Lung (tissue), 11 donors: ENCODE measurements at regions not wholly inside any gene's neighbourhood (a gene's known extent, or its start where the extent isn't known, plus 50 kb on each side); places are given as distances from the start of the nearest gene placed in this dataset.
A peak's percentile ranks its signal among the peaks of the same experiment; 100 is the strongest.

ENCODE experiments used
- ATAC-seq: fragments of 200-7000 bp; cut with Tn5 transposase; one replicate; pipeline ENCODE4 v1.9.1; 2020; ENCODE audit warnings: moderate number of reproducible peaks; ENCODE audit not compliant: insufficient read depth, low FRiP score
- DNase-seq, 3 donors: peaks; one replicate each; pipeline ENCODE4 v3.0.0-alpha.2; 2013 to 2017
- H3K27ac ChIP-seq, 2 donors: one replicate each; pipeline ENCODE4 v1.5.1; 2013; ENCODE audit warnings: mild to moderate bottlenecking in 2 of 2, moderate library complexity in 2 of 2, control low read depth in 1 of 2, inconsistent platforms in 1 of 2, low read depth in 1 of 2, low read length in 1 of 2
- H3K27me3 ChIP-seq, 3 donors: one replicate each; pipeline ENCODE4 v1.5.1; 2013; ENCODE audit warnings: low read length in 2 of 3; ENCODE audit not compliant: control insufficient read depth in 3 of 3, insufficient read depth in 3 of 3
- H3K36me3 ChIP-seq, 4 donors: one replicate each; pipeline ENCODE4 v1.5.1; 2013; ENCODE audit warnings: low read length in 4 of 4, mild to moderate bottlenecking in 1 of 4, moderate library complexity in 1 of 4; ENCODE audit not compliant: control insufficient read depth in 4 of 4, insufficient read depth in 4 of 4
- H3K4me1 ChIP-seq, 5 donors: one replicate each; pipeline ENCODE4 v1.5.1; 2013; ENCODE audit warnings: low read length in 5 of 5, mild to moderate bottlenecking in 2 of 5, moderate library complexity in 1 of 5; ENCODE audit not compliant: control insufficient read depth in 5 of 5, insufficient read depth in 5 of 5
- H3K4me3 ChIP-seq: one replicate; pipeline ENCODE4 v1.5.1; 2013; ENCODE audit warnings: mild to moderate bottlenecking, control low read depth, moderate library complexity
- H3K9ac ChIP-seq, 2 donors: one replicate each; pipeline ENCODE4 v1.5.1; 2013; ENCODE audit warnings: low read length in 2 of 2, control low read depth in 1 of 2; ENCODE audit not compliant: insufficient read depth in 1 of 2
- H3K9me3 ChIP-seq, 4 donors: one replicate each; pipeline ENCODE4 v1.5.1; 2013; ENCODE audit warnings: low read length in 3 of 4, mild to moderate bottlenecking in 1 of 4, moderate library complexity in 1 of 4; ENCODE audit not compliant: control insufficient read depth in 4 of 4, insufficient read depth in 3 of 4
- CTCF ChIP-seq: IDR thresholded peaks from 2 replicates; pipeline ENCODE4 v1.5.1; 2012; ENCODE audit warnings: mild to moderate bottlenecking; ENCODE audit errors: control extremely low read depth, extremely low read depth
- WGBS, 2 donors: extraction: QIAGEN DNeasy Blood & Tissue Kit; methylation state at CpG; one replicate each; pipeline ENCODE4 v1.1.7; 2013; 5-methylcytosine and 5-hydroxymethylcytosine counted together
- donor health status: control.
- donor health status: control.
- donor health status: Bipolar disorder and iron deficiency.
- donor health status: healthy.
- donor health status: DM: yes; HTN: yes; CAD: no.

GRCh38 chr3:542021-542420 is 345.5 kb downstream of the CHL1 start:
- H3K9me3 ChIP-seq, result peaks cover 0 to 3% (median 0%) of the 10 kb centered on the region in 4 donors
- 64 to 65% methylated on average over 3 of the region's 3 CpGs for WGBS, 2 donors
- no peak overlapping the region for H3K9ac ChIP-seq
- DNase-seq (peak in 1 of 3 donors; percentile 6), ATAC-seq (no peak)
- TF ChIP-seq CTCF, result no peak
- no peaks in the 10 kb centered on the region for H3K36me3 ChIP-seq
- H3K27me3 ChIP-seq, result no peaks in the 10 kb centered on the region
- peaks cover 0 to 18% (median 0%) of the 10 kb centered on the region in 5 donors for H3K4me1 ChIP-seq
- no peak overlapping the region for H3K27ac ChIP-seq
- H3K4me3 ChIP-seq, result no peak overlapping the region

GRCh38 chr3:549636-550035 is 353.1 kb downstream of the CHL1 start:
- Histone ChIP-seq H3K4me1 (no peaks in the 10 kb centered on the region), H3K27ac (no peak overlapping the region), H3K9me3 (no peaks in the 10 kb centered on the region), H3K4me3 (no peak overlapping the region), H3K9ac (no peak overlapping the region), H3K36me3 (no peaks in the 10 kb centered on the region), H3K27me3 (no peaks in the 10 kb centered on the region)
- no peak for TF ChIP-seq CTCF
- 76 to 82% methylated on average over 2 of the region's 2 CpGs for WGBS, 2 donors
- ATAC-seq (no peak), DNase-seq (no peak)

GRCh38 chr3:550471-550870 is 353.9 kb downstream of the CHL1 start:
- Histone ChIP-seq H3K9ac (no peak overlapping the region), H3K4me1 (no peaks in the 10 kb centered on the region), H3K9me3 (no peaks in the 10 kb centered on the region), H3K4me3 (no peak overlapping the region), H3K27me3 (no peaks in the 10 kb centered on the region), H3K36me3 (no peaks in the 10 kb centered on the region), H3K27ac (no peak overlapping the region)
- TF ChIP-seq CTCF, result no peak
- ATAC-seq, result no peak
- WGBS, 2 donors, result 93% methylated on average over 1 of the region's 1 CpG
- DNase-seq, result no peak

- WGBS, 2 donors, result 22 to 64% methylated on average over 1 of the region's 1 CpG
Measured at GRCh38 chr3:557972-558371, 361.4 kb downstream of the CHL1 start.

More at GRCh38 chr3:557972-558371, 361.4 kb downstream of the CHL1 start:
- Histone ChIP-seq H3K9ac (no peak overlapping the region), H3K27ac (no peak overlapping the region), H3K36me3 (no peaks in the 10 kb centered on the region), H3K27me3 (no peaks in the 10 kb centered on the region), H3K4me1 (no peaks in the 10 kb centered on the region), H3K9me3 (no peaks in the 10 kb centered on the region), H3K4me3 (no peak overlapping the region)
- TF ChIP-seq CTCF, result no peak
- ATAC-seq (no peak), DNase-seq (no peak)
